ENCODE measurements at regions not wholly inside any gene's neighbourhood (a gene's known extent, or its start where the extent isn't known, plus 50 kb on each side); places are given as distances from the start of the nearest gene placed in this dataset.

DNA sequence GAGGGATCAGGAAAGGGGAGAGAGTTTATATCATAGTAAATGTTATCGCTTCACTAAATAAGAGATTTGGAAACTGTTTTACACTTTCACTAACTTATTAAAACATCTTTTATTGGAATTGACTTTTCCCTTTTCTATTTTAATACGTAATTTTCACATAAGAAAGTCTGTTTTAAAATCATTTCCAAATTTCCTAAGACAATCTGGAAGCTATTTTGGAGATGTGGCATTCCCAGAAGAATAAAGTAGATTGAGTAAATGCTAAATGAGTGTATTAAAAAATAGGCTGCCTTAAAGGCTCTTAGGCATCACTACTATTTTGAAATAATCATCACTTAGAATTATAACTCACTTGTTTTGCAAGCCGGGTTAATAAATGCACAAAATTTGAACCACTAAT, 763.5 kb downstream of the EDEM1 start:
- TF ChIP-seq, protein P1, sequence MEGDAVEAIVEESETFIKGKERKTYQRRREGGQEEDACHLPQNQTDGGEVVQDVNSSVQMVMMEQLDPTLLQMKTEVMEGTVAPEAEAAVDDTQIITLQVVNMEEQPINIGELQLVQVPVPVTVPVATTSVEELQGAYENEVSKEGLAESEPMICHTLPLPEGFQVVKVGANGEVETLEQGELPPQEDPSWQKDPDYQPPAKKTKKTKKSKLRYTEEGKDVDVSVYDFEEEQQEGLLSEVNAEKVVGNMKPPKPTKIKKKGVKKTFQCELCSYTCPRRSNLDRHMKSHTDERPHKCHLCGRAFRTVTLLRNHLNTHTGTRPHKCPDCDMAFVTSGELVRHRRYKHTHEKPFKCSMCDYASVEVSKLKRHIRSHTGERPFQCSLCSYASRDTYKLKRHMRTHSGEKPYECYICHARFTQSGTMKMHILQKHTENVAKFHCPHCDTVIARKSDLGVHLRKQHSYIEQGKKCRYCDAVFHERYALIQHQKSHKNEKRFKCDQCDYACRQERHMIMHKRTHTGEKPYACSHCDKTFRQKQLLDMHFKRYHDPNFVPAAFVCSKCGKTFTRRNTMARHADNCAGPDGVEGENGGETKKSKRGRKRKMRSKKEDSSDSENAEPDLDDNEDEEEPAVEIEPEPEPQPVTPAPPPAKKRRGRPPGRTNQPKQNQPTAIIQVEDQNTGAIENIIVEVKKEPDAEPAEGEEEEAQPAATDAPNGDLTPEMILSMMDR (IDR thresholded peaks at IDR 0.05) = no peak
- TF ChIP-seq FOSB (CRISPR knock-in tag; IDR thresholded peaks at IDR 0.05) (no peak), POLR2A (IDR thresholded peaks at IDR 0.05; ENCODE audit: low read length) (no peak)

All from A549 (cell line).